HG03439 (cell line): ENCODE measurements at regions not wholly inside any gene's neighbourhood (a gene's known extent, or its start where the extent isn't known, plus 50 kb on each side); places are given as distances from the start of the nearest gene placed in this dataset.

ENCODE experiments used
- ATAC-seq: cut with Tn5 transposase; IDR thresholded peaks from one replicate; pipeline ENCODE4 v1.9.1; 2021; ENCODE audit warnings: mild to moderate bottlenecking, moderate library complexity; ENCODE audit not compliant: unreplicated experiment

- no peak for ATAC-seq
Measured at GRCh38 chr21:16169102-16169511, 439.3 kb downstream of the USP25 start.

DNA sequence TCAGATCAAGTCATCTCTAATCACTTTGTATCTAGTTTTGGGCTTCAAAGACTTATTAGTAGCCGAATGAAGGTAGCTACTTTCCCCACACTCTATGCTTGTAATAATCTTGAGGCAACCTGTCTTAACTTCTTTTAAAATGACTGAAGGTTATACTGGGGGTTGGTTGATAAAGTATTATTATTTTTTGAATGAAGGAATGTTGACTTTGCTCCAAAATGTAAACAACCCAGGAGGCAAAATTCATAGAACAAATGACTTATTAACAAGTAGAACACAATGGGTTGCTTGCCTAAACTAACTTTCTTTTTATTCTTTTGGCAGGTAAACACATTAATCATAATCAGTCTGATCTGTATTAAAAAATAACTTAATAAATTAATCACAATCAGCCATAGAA, 440.0 kb downstream of the USP25 start:
- no peak for ATAC-seq

- no peak for ATAC-seq
Measured at GRCh38 chr21:16176570-16176969, 446.8 kb downstream of the USP25 start.

GRCh38 chr21:16177532-16177931, 447.8 kb downstream of the USP25 start:
- no peak for ATAC-seq

DNA sequence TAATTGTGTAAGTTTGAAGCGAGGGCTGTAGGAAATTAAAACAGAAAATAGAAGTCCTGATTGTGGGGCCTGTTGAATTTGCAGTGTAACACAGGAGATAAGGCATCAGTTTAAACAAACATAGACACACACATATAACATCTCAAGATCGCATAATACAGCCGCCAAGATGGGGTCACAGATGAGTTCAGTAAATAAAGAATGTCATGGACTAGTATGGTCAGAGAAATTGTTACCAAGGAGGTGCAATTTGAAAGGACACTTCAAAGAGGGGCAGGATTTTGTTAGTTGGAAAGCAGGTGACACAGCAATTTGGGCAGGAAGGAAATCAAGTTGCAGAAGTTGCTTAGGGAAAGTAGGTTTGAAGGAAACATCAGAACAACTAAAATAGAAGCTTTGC, 450.0 kb downstream of the USP25 start:
- no peak for ATAC-seq

DNA sequence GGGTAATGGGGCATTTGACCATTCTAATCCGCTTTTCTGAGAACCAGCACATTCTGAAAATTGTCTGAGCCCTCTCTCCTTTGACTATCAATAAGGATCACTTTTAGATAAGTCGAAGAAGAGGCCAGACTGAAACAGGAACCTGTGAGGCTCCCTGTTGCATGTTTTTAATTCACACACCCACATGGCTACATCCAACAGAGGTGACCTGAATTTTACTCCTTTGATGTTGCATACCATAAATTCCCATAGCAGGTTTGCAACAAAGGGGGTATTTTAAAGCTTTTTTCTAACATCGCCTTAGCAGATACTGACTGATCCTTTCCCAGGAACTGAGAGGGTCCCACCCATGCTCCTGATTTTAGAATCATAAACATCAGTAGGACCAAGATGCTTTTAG, 450.8 kb downstream of the USP25 start:
- ATAC-seq = no peak

DNA sequence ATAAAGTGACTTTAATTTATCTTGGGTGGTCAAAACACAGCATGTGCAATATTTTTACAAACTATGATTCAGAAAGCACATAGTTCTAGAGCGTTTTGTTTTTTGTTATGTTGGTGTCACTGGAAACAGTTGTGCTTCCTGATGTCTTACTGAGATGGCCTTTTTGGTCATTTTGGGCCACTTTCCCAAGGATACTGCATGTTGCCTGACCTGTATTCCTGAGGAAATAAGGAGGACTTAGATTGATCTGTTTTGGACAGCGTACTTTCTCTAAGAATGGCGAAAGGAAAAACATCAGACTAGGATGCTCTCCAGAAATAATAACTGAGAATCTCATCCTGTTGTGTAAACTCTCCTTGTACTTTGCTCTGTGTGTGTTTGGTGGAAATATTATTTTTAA, 451.2 kb downstream of the USP25 start:
- ATAC-seq = no peak

DNA sequence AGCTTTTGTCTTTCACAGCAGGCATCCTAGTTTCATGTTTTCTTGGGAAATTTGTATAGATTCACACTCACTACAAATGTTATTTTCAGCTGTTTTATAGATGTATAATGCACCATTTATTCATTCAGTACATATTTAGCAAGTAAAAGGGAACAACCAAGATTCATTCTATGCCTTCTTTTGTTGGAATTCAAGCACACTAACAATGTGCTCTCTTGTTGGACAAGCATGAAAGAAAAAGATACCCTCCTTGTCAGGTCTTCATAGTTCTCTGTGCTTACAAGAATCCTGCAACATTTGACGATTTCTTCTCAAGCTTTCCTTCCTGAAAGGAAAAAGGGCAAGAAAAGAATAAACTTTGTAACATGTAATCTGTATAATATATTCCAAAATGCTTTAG, 456.0 kb downstream of the USP25 start:
- no peak for ATAC-seq

DNA sequence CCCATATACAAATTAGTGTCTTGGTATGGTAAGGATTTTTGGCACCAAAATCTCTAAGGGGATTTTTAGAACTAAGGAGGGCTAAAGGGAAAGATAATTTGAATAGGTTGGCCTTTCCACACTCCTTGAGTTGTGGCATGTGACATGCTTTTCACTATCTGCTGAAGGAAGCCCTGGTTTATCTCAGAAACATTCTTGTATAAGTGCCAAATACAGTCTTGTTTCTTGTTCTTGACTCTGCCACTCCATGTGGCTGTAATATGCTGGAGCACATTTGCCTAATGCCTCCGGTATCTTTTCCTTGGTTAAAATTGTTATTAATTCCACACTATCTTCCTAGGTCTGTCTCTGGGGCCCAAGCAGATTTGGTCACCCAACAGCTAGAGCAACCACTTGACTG, 457.0 kb downstream of the USP25 start:
- no peak for ATAC-seq

DNA sequence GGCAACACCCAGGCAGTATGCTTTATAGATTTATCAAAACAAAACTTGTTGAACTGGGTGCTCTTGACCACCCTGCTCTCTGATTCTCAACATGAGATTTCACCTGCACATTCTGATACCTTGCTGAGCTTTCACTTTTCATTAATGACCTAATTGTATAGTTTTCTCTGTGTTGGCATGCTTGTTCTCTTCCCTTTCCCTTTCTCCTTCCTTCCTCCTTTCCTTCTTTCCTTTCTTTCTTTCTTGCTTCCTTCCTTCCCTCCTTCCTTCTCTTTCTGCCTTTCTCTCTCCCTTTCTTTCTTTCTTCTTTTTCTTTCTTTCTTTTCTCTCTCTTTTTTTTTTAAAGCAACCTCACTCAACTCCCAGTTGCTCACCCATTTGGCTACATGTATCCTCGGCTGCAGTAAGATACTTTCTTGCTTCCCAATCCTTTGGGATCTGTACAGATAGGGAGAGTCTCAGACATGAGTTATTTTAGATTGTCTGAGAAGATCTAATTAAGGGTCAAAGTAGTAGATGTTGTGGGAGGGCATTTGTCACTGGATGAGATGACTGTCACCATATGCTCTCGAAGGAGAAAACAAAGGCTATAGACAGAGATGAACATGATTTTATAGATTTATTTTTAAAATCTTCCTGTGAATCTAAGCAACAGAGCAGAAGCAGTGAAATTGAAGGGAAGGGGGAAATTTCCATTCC, 458.0 kb downstream of the USP25 start:
- no peak for ATAC-seq

GRCh38 chr21:16192902-16193301, 463.1 kb downstream of the USP25 start:
- no peak for ATAC-seq

DNA sequence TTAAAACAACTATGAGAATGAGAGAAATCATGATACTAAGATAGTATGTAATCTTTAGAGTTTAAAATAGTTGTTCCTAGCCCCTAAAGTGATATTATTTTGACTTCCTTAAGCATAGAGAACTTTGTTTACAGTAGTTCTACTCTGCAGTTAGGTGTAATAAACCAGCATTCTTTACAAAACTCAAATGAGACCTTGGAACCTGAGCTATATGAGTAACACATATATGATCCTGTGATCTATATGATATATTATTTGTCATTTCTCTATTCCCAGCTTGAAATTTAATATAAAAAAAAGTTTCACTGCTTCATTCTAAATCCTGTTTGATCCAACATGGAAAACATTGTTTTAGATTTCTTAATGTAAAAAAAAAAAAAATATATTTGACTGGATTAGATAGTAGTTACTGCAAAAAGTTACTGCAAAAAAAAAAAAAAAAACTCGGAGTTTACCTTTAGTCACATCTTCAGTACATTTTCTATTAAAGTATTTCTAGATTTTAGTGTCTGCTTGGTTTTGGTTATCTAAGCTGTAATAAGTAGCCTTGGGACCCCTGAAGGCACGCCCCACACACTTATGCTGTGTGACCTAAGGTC, 463.8 kb downstream of the USP25 start:
- ATAC-seq = no peak

DNA sequence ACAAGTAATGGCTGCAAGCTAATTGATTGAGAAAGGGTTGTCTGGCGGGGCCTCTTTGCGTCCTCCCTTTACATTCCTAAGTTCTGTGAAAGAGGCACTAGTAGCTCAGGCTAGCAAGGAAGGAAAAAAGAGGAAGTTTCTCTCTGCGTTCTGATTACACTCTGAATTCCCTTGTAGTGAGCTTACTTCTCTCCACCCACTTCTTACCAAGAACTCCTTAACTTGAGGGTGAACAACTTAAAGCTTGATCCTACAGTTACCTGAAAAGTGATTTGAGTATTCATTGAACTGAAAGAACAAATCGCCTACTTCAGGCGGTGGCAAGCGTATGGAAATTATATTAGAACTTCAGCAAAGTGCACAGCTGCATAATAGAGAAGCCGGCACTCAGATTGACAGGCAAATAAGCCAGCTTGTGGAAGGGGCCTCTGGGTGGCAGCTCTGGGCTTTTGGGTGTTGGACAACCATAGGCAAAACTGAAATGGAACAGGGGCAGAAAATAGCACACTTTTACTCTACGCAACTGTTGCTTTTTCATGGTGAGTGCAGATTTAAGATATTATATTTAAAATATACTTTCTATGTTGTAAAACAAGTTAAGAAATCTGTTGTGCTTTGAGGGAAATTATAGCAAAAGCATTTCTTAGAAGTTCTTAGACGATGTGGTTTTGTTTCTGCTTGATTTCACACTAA, 464.5 kb downstream of the USP25 start:
- no peak for ATAC-seq

GRCh38 chr21:16194788-16195537, 465.2 kb downstream of the USP25 start:
- ATAC-seq = no peak

DNA sequence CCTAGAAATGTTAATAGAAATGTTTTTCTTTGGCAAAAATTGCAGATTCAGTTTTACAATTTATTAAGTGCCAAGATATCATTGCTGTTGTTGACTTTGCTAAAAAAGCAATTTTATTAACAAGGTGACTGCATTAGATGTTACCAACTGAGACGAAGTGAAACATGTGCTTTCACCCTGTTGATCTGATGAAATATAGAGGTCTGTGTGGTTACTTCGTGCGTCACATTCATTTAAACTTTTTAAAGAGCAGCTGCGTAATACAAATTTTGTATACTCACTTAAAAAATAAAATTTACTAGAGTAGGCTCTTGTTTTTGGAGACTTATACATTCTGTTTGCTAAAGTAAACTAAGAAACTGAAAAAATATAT, 465.7 kb downstream of the USP25 start:
- no peak for ATAC-seq

DNA sequence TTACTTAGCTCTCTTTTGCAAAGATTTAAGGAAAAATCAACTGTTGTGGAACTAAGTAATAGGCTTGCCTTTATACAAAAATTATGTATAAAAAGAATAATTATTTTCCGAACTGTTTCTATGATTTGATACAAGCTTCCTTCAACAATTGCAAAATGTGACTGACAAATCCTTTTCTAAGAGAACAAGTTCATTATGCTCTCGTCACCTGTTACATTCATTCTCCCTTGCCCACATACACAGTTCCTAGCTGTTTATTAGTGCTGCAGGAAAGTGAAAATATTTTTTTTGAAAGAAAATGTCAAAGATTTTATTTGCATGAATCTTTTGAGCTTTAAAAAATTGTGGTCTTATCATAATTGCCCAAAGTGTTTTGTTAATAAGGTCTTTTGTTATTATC, 466.2 kb downstream of the USP25 start:
- ATAC-seq = no peak

DNA sequence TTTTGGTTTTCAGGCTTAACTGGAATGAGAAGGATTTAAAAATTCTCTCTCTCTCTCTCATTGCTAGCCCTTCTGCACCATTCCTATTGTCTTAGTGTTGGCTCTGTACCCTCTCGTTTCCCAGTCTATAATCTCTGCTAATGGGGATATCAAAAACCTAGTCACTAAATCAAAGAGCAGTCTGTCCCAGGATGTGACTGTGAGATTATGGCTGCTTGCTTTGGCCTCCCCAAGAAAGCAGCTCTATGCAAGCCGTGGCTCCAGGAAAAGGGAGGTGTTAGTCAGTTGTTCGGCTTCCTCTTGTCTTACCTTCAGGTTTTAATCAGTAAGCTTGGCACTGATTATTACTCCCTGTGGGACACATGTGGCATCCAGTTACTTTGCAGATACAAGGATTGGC, 468.8 kb downstream of the USP25 start:
- ATAC-seq = no peak

DNA sequence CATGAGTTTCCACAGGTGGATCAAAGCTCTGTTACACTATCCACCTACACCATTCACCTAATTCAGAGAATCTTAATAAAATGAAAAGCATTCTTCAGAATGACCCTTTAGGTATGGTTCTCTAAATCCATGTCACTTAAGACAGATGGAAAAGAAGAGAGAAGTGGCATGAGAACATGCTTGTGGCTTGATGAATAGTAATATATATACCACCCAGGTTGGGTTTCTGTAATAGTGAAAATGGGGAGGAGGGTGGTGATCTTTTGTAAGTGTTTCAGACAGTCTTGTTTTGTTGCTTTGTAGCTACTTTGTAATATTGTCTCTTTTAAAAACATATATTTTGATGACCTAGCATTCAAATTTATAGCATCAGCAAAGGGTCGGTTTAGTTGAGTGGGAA, 469.8 kb downstream of the USP25 start:
- ATAC-seq = no peak

GRCh38 chr21:16201718-16202117, 471.9 kb downstream of the USP25 start:
- ATAC-seq = no peak

- ATAC-seq = no peak
Measured at GRCh38 chr21:16205527-16205926, 475.7 kb downstream of the USP25 start.
